Mesenchymal stem cell (in vitro differentiated cells and primary cell): ENCODE measurements at regions not wholly inside any gene's neighbourhood (a gene's known extent, or its start where the extent isn't known, plus 50 kb on each side); places are given as distances from the start of the nearest gene placed in this dataset.

ENCODE experiments used
- DNase-seq: peaks from one replicate; pipeline ENCODE4 v3.0.0-alpha.2; 2013
- H2AFZ ChIP-seq: one replicate; pipeline ENCODE4 v1.6.1; 2013; ENCODE audit warnings: low read depth, mild to moderate bottlenecking, control low read depth, inconsistent platforms, low read length, moderate library complexity
- H2AK5ac ChIP-seq: 2 replicates; pipeline ENCODE4 v1.6.1; 2013; ENCODE audit warnings: low read length, moderate library complexity, mild to moderate bottlenecking, inconsistent platforms; ENCODE audit not compliant: severe bottlenecking
- H2BK120ac ChIP-seq: one replicate; pipeline ENCODE4 v1.6.1; 2013; ENCODE audit warnings: low read depth, mild to moderate bottlenecking, inconsistent platforms, low read length, moderate library complexity
- H2BK12ac ChIP-seq, 2 experiments: one replicate each; pipeline ENCODE4 v1.6.1; 2013; ENCODE audit warnings: inconsistent platforms in 2 of 2, low read length in 2 of 2, mild to moderate bottlenecking in 2 of 2, moderate library complexity in 2 of 2, control low read depth in 1 of 2
- H2BK15ac ChIP-seq: one replicate; pipeline ENCODE4 v1.6.1; 2013; ENCODE audit warnings: mild to moderate bottlenecking, low read depth, inconsistent platforms; ENCODE audit not compliant: poor library complexity, severe bottlenecking
- H2BK5ac ChIP-seq: 2 replicates; pipeline ENCODE4 v1.6.1; 2013; ENCODE audit warnings: low read depth, mild to moderate bottlenecking, low read length, control low read depth, inconsistent platforms; ENCODE audit not compliant: poor library complexity, severe bottlenecking
- H3K14ac ChIP-seq, 2 experiments: one replicate each; pipeline ENCODE4 v1.6.1; 2013; ENCODE audit warnings: inconsistent platforms in 2 of 2, low read length in 2 of 2, control low read depth in 1 of 2, mild to moderate bottlenecking in 1 of 2, moderate library complexity in 1 of 2
- H3K18ac ChIP-seq, 2 experiments: one replicate each; pipeline ENCODE4 v1.6.1; 2013; ENCODE audit warnings: inconsistent platforms in 2 of 2, low read length in 2 of 2, control low read depth in 1 of 2, low read depth in 1 of 2, mild to moderate bottlenecking in 1 of 2
- H3K23ac ChIP-seq, 2 experiments: one replicate each; pipeline ENCODE4 v1.6.1; 2013; ENCODE audit warnings: inconsistent platforms in 2 of 2, low read length in 2 of 2, mild to moderate bottlenecking in 2 of 2, moderate library complexity in 2 of 2, control low read depth in 1 of 2
- H3K27ac ChIP-seq: 2 replicates; pipeline ENCODE4 v1.5.1; 2013; ENCODE audit warnings: mild to moderate bottlenecking, moderate library complexity, low read length, control low read depth, inconsistent platforms; ENCODE audit not compliant: poor library complexity, severe bottlenecking
- H3K27me3 ChIP-seq, 2 experiments: 2 replicates each; pipeline versions ENCODE4 v1.6.1 to v1.7.0; 2013; ENCODE audit warnings: low read length in 2 of 2, mild to moderate bottlenecking in 2 of 2, moderate library complexity in 2 of 2, control low read depth in 1 of 2, inconsistent platforms in 1 of 2; ENCODE audit not compliant: control insufficient read depth in 1 of 2, insufficient read depth in 1 of 2
- H3K36me3 ChIP-seq, 2 experiments: 2 replicates each; pipeline versions ENCODE4 v1.6.1 to v1.7.0; 2013; ENCODE audit warnings: low read length in 2 of 2, control low read depth in 1 of 2, inconsistent platforms in 1 of 2, low read depth in 1 of 2, mild to moderate bottlenecking in 1 of 2; ENCODE audit not compliant: insufficient read depth in 2 of 2, control insufficient read depth in 1 of 2
- H3K4ac ChIP-seq, 2 experiments: one replicate each; pipeline ENCODE4 v1.6.1; 2013; ENCODE audit warnings: inconsistent platforms in 2 of 2, low read length in 2 of 2, mild to moderate bottlenecking in 2 of 2, moderate library complexity in 2 of 2, control low read depth in 1 of 2, low read depth in 1 of 2
- H3K4me1 ChIP-seq: 2 replicates; pipeline ENCODE4 v1.6.1; 2013; ENCODE audit warnings: low read depth, low read length, control low read depth; ENCODE audit not compliant: control insufficient read depth, insufficient read depth
- H3K4me2 ChIP-seq: 2 replicates; pipeline ENCODE4 v1.6.1; 2013; ENCODE audit warnings: low read length, mild to moderate bottlenecking, inconsistent platforms; ENCODE audit not compliant: poor library complexity, severe bottlenecking
- H3K4me3 ChIP-seq, 2 experiments: 2 replicates each; pipeline versions ENCODE4 v1.5.1 to v1.7.0; 2013; ENCODE audit warnings: low read length in 2 of 2, mild to moderate bottlenecking in 2 of 2, control low read depth in 1 of 2, low read depth in 1 of 2; ENCODE audit not compliant: insufficient read depth in 1 of 2
- H3K79me1 ChIP-seq: replicated peaks from 2 replicates; pipeline ENCODE4 v1.6.1; 2013; ENCODE audit warnings: mild to moderate bottlenecking, control low read depth, low read length, inconsistent platforms; ENCODE audit not compliant: poor library complexity, severe bottlenecking
- H3K9ac ChIP-seq: 2 replicates; pipeline ENCODE4 v1.7.0; 2013; ENCODE audit warnings: mild to moderate bottlenecking, low read length, moderate library complexity
- H3K9me3 ChIP-seq: 2 replicates; pipeline ENCODE4 v1.7.0; 2013; ENCODE audit warnings: mild to moderate bottlenecking, low read length; ENCODE audit not compliant: control insufficient read depth
- H4K8ac ChIP-seq: one replicate; pipeline ENCODE4 v1.6.1; 2013; ENCODE audit warnings: inconsistent platforms, mild to moderate bottlenecking, low read length, moderate library complexity
- H4K91ac ChIP-seq: one replicate; pipeline ENCODE4 v1.6.1; 2013; ENCODE audit warnings: mild to moderate bottlenecking, low read length, inconsistent platforms
- WGBS: methylation state at CpG from one replicate; pipeline ENCODE4 v1.1.7; 2013; ENCODE audit warnings: mixed read lengths; 5-methylcytosine and 5-hydroxymethylcytosine counted together

- Histone ChIP-seq H4K8ac (no peak overlapping the region), H2BK12ac (no peak overlapping the region), H2AFZ (no peak overlapping the region), H3K4me1 (no peaks in the 10 kb centered on the region), H3K4ac (no peak overlapping the region), H2BK5ac (no peak overlapping the region), H3K9me3 (peaks cover 18% of the 10 kb centered on the region), H3K4me3 (no peak overlapping the region), H3K36me3 (no peaks in the 10 kb centered on the region), H3K18ac (no peak overlapping the region), H2BK120ac (no peak overlapping the region), H3K4me2 (no peak overlapping the region), H3K27ac (no peak overlapping the region), H3K27me3 (peaks cover 31 to 61% of the 10 kb centered on the region in 2 experiments), H3K23ac (no peak overlapping the region), H3K9ac (no peak overlapping the region), H4K91ac (no peak overlapping the region), H2AK5ac (no peak overlapping the region), H2BK15ac (no peak overlapping the region), H3K79me1 (no peaks in the 10 kb centered on the region), H3K14ac (no peak overlapping the region)
- WGBS, result 78% methylated on average over 7 of the region's 9 CpGs
- DNase-seq, result no peak
Observed at GRCh38 chr17:77656054-77656453, 302.4 kb upstream of the TNRC6C start.

DNA sequence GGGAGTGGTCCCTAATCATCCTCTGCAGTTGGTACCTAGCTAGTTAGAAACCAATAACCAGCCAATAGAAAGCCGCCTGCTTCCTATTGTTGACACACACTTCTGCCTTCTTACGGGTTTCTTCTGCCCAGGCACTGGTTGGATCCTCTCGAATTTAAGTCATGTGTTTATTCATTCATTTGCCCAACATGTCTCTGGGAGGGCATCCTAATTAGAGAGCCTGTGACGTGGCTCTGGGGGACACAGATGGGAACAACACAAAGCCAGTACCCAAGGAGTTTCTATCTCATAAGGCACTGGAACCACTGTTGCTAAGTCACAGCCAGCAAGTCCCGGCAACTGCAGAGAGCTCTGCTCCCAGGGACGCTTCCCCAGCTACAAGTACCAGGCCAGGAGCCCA is 300.7 kb upstream of the TNRC6C start:
- 72% methylated on average over 6 of the region's 6 CpGs for WGBS
- H3K14ac ChIP-seq, result no peak overlapping the region
- no peak overlapping the region for H2AFZ ChIP-seq
- H3K4me2 ChIP-seq, result no peak overlapping the region
- H2BK5ac ChIP-seq, result no peak overlapping the region
- H2BK15ac ChIP-seq, result no peak overlapping the region
- no peak overlapping the region for H2BK12ac ChIP-seq
- peaks cover 15% of the 10 kb centered on the region for H3K9me3 ChIP-seq
- no peak overlapping the region for H3K4me3 ChIP-seq
- no peaks in the 10 kb centered on the region for H3K36me3 ChIP-seq
- DNase-seq, result no peak
- no peaks in the 10 kb centered on the region for H3K4me1 ChIP-seq
- no peaks in the 10 kb centered on the region for H3K79me1 ChIP-seq
- H3K4ac ChIP-seq, result no peak overlapping the region
- H3K27ac ChIP-seq, result no peak overlapping the region
- H3K18ac ChIP-seq, result no peak overlapping the region
- no peak overlapping the region for H3K9ac ChIP-seq
- no peak overlapping the region for H4K91ac ChIP-seq
- peaks cover 31 to 69% of the 10 kb centered on the region in 2 experiments for H3K27me3 ChIP-seq
- no peak overlapping the region for H2AK5ac ChIP-seq
- H4K8ac ChIP-seq, result no peak overlapping the region
- no peak overlapping the region for H2BK120ac ChIP-seq
- no peak overlapping the region for H3K23ac ChIP-seq

- no peaks in the 10 kb centered on the region for H3K4me1 ChIP-seq
- peaks cover 22% of the 10 kb centered on the region for H3K9me3 ChIP-seq
- no peaks in the 10 kb centered on the region for H3K36me3 ChIP-seq
- H4K91ac ChIP-seq, result no peak overlapping the region
- WGBS, result 79% methylated on average over 4 of the region's 4 CpGs
- H3K9ac ChIP-seq, result no peak overlapping the region
- no peak overlapping the region for H2BK15ac ChIP-seq
- H2AK5ac ChIP-seq, result no peak overlapping the region
- H3K4ac ChIP-seq, result no peak overlapping the region
- H2AFZ ChIP-seq, result no peak overlapping the region
- no peak overlapping the region for H3K14ac ChIP-seq
- no peak overlapping the region for H2BK120ac ChIP-seq
- no peak for DNase-seq
- H2BK5ac ChIP-seq, result no peak overlapping the region
- no peak overlapping the region for H3K18ac ChIP-seq
- H3K79me1 ChIP-seq, result no peaks in the 10 kb centered on the region
- peaks cover 18 to 52% of the 10 kb centered on the region in 2 experiments for H3K27me3 ChIP-seq
- no peak overlapping the region for H3K4me2 ChIP-seq
- no peak overlapping the region for H4K8ac ChIP-seq
- H3K27ac ChIP-seq, result no peak overlapping the region
- H2BK12ac ChIP-seq, result no peak overlapping the region
- no peak overlapping the region for H3K23ac ChIP-seq
- H3K4me3 ChIP-seq, result no peak overlapping the region
Observed at GRCh38 chr17:77660524-77660923, 298.0 kb upstream of the TNRC6C start.

- H3K23ac ChIP-seq, result no peak overlapping the region
- no peak overlapping the region for H3K14ac ChIP-seq
- no peak overlapping the region for H3K27ac ChIP-seq
- 95% methylated on average over 4 of the region's 4 CpGs for WGBS
- no peak overlapping the region for H3K9ac ChIP-seq
- H2AK5ac ChIP-seq, result no peak overlapping the region
- no peak overlapping the region for H3K4me2 ChIP-seq
- no peak overlapping the region for H2BK15ac ChIP-seq
- no peak overlapping the region for H3K4me3 ChIP-seq
- H3K79me1 ChIP-seq, result no peaks in the 10 kb centered on the region
- H3K4ac ChIP-seq, result no peak overlapping the region
- DNase-seq, result no peak
- no peak overlapping the region for H2BK120ac ChIP-seq
- H2BK5ac ChIP-seq, result no peak overlapping the region
- H3K9me3 ChIP-seq, result peaks cover 28% of the 10 kb centered on the region
- H3K4me1 ChIP-seq, result no peaks in the 10 kb centered on the region
- no peak overlapping the region for H2AFZ ChIP-seq
- H4K8ac ChIP-seq, result no peak overlapping the region
- H3K18ac ChIP-seq, result no peak overlapping the region
- no peaks in the 10 kb centered on the region for H3K36me3 ChIP-seq
- H3K27me3 ChIP-seq, result peaks cover 7 to 34% of the 10 kb centered on the region in 2 experiments
- no peak overlapping the region for H2BK12ac ChIP-seq
- no peak overlapping the region for H4K91ac ChIP-seq
Observed at GRCh38 chr17:77662833-77663232, 295.7 kb upstream of the TNRC6C start.
